COLO668 (cell line): ENCODE measurements at regions not wholly inside any gene's neighbourhood (a gene's known extent, or its start where the extent isn't known, plus 50 kb on each side); places are given as distances from the start of the nearest gene placed in this dataset.
A peak's percentile ranks its signal among the peaks of the same experiment; 100 is the strongest.

ENCODE experiments used
- DNase-seq: peaks from one replicate; lab custom pipeline; 2025; ENCODE audit not compliant: unreplicated experiment; lab: John Stamatoyannopoulos, UW

DNA sequence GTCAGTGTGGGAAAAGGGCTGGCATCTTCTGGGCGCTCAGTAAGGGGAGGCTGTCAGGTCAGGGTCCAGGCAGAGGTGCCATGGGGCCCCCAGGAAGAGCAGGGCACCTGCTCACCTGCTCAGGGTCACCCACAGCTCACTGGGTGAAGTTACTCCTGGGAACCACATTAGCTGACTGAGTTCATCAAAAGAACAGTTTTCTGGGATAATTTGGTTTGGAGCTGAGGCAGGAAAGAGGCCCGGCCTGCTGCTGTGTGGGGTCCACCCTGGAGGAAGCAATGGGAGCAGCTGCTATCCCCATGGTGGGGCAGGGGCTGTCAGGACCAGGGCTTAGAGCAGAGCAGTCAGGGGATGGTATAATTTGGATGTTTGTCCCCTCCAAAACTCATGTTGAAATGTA is 97.2 kb upstream of the GPC1 start:
- DNase-seq, result no peak

DNA sequence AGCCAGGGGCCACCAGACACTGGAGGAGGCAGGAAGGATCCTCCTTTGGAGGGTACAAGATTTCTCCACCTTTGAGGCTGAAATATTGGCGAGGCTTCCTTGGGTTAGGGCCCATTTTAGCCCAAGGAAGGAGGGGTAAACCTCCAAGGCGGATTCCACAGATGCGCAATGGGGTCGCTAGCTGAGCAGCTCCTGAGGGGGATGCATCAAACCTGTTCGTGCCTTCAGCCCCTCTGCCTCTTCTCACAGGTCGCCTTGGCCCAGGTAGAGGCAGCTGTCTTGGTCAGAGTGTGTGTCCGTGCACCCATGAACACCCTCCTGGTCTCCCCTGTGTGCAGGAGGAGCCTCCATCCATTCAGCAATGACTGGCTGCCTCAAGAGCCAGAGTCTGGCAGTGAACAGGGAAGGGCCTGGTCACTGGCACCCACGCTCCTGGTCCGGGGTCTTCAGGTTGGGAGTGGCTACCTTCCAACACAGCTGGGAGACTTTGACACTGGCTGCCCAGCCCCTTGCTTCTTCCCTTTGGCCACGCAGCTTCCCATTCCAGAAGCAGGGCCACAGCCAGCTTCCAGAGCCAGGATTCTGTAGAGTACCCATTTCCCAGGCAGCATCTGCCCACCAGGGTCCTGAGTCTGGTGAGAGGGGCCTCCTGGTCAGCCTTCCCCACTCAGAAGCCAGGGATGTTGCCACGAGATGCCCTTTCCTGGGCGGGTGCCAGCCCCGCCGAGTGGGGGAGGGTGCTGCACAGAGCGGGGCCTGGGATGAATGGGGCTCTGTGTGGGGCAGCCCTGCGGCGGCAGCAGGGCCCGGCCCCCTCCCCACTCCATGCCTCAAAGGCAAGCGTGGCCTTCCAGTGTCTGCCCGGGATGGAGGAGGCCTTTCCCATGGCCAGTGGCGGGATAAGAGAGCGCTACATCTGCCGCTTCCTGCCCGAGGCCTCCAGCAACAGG is 95.8 kb upstream of the GPC1 start:
- DNase-seq, result no peak

DNA sequence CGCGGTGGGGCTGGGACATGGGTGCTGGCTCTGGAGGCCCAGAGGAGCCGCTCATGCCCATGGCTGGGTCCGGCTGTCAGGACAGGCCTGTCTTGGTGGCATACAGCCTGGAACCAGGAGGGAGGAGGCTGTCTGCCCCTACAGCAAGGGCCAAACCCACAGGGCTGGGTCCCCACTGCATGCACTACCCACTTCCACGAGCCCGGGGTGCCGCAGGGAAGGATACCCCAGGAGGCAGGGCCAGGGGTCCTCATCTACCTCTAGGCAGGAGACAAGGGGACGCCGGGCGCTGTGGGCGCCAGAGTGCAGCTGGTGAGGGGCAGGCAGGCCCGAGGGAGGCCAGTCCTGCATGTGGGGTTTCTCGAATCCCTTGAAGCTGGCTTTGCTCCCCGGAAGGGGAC is 95.1 kb upstream of the GPC1 start:
- no peak for DNase-seq

DNA sequence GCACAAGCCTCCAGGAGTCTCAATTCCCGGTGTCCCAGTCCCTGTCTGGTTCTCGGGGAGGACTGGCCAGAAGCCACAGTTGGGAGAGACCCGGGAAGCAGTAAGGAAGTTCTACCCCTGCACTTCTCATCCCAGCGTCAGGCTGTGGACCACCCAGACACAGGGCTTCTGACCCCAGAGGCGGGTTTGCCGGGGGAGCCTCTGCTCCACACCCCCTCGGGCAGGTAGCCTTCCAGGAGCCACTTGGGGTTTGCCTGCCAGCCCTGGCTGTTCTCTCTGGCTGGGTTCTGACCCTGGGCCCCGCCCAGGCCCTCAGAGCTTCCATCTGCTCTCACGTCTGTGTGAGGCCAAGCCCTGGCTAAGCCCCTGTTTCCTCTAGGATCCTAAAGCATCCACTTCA is 94.4 kb upstream of the GPC1 start:
- DNase-seq, result no peak

DNA sequence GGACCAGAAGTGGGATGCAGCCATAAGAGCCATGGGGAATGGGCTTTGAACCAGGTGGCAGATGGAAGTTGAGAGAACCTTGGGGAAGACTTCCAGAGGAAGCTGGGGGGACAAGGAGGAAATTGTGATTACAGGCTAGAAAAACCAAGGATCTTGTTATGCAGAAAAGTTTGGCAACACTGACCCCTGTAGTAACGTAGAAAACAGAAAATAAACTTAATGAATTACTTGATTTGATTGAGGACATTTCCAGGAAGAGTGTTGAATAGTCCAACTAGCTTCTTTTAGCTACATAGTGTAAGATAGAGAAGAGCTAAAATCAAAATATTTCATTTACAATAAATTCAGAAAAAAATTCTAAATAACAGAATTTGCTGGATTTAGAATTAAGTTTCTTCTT is 91.9 kb upstream of the GPC1 start:
- no peak for DNase-seq

DNA sequence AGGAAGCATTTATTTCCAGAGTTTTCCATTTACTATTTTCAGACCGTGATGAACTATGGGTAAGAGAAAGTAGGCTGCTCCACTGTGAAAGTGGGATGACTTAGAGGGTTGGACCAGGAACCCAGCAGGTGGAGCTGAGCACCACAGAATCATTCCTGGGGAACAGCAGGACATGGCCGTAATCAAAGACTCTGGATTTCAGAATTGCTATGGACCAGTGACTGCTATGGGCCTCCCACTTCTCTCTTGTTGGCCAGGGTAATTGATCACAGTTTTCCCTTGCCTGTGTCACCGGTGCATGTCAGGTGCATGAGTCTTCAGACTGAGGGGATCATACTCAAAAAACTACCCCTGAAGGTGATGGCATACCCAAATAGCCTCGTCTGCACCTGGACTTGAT is 90.6 kb upstream of the GPC1 start:
- no peak for DNase-seq

DNA sequence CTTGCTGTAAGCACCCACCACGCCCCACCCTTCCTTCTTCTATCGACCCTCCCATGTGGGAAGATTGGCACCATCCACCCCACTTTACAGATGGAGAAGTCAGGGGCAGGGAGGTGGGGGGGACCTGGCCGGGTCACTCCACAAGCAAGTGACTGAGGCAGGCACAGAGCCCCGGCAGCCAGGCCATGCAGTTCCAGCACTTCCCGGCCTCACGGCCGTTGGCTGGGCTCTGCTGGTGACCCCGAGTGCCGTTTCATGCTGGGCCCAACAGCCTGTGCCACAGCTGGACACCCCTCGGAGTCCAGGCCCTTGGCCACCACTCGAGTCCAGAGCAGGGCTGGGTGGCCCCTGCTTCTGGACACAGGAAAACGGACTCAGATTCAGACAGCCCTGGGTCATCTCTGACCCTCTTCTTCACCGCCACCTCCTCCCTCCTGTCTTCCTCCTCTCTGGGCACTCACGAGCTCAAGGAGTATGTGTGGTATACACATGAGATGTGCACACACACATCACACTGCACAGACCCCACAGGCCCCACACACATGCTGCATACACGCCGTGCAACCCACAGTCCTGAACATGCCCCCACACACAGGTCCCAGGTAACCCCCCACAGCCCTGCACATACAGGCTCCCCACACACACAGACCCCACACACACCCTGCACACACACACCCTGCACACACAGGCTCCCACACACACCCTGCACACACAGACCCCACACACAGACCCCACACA is 89.3 kb upstream of the GPC1 start:
- DNase-seq, result no peak

DNA sequence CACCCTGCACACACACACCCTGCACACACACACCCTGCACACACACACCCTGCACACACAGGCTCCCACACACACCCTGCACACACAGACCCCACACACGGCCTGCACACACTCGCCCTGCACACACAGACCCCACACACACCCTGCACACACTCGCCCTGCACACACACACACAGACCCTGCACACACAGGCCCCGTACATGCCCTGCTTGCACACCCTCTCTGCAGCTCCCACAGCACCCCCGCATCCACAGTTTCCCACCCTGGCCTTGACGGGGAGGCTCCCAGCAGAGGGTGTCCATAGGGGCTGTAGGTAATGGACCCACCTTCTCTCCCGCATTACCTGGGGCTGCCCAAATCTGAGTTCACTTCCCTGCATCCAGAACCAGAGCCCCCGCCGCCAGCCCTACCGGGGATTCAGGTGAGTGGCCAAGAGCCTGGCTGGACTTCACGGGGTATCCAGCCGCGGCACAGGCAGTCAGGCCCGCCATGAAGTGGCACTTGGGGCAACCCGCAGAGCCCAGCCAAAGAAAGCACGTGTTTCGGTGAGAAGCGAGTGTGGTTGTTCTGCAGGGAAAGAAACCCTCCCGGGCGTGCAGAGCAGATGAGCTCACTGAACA is 88.6 kb upstream of the GPC1 start:
- DNase-seq, result no peak

DNA sequence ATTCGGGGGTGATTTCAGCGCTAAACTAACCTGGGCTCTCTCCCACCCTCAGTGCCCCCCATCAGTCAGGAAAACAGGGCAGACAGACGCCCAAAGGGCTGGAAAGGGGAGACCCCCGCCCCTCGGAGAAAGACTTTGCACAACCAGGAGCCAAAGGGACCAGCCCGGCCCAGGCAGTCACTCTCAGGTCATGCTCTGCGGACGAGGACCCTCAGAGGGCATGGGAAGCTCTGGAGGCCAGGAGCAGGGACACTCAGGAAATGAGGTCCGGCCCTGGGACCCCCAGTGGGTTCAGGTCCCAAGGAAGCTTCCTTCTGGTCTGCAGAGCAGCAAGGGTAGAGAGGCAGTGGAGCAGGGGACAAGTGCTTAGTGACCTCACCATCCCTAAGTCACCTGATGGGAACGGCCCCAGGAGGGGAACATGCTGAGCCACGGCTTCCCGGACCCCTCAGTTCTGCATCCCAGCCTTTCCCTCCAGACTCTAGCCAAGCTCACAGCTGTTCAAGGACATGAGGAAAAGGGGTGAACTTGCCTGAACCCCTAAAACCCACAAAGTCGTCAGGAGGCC is 88.0 kb upstream of the GPC1 start:
- no peak for DNase-seq

DNA sequence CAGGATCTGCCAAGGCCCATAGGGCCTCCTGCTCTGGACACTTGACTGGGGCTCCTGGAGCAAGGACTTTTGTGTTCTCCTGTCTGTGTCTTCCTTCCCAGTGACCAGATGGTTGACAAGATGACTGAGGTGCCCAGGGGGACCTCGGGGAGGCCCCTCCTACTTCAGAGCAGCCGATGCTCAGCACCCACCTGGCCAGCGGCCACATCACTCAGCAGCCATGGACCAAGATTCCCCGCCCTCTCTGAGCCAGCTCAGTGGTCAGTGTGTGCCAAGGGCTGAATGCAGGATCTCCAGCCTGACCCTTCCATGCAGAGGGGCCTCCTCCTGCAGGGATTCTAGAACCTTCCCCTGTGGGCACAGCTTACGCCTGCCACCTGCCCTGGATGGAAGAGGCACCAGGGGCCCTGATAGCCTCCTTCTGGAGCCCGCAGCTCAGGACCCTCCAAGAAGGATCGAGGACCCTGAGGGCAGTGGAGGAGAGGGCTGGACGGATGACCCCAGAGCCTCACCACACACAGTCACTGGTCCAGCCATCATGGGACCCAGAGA is 87.4 kb upstream of the GPC1 start:
- no peak for DNase-seq

DNA sequence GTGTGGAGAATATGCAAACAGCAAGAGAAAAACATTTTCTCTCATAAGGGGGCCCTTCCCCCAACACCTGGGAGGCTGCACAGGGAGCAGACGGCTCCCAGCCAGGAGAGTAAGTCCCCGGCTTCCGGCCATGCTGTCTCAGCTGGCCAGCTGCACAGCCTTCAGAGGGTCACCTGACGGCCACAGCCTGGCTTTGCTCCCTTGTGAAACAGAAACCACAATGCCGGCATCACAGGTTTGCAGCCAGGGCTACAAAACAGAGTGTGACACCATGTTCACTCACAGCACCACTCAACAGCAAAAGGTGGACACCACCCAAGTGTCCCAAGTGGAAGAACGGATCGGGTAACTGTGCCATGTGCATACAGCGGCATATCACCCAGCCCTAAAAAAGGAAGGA is 86.9 kb upstream of the GPC1 start:
- DNase-seq, result no peak

DNA sequence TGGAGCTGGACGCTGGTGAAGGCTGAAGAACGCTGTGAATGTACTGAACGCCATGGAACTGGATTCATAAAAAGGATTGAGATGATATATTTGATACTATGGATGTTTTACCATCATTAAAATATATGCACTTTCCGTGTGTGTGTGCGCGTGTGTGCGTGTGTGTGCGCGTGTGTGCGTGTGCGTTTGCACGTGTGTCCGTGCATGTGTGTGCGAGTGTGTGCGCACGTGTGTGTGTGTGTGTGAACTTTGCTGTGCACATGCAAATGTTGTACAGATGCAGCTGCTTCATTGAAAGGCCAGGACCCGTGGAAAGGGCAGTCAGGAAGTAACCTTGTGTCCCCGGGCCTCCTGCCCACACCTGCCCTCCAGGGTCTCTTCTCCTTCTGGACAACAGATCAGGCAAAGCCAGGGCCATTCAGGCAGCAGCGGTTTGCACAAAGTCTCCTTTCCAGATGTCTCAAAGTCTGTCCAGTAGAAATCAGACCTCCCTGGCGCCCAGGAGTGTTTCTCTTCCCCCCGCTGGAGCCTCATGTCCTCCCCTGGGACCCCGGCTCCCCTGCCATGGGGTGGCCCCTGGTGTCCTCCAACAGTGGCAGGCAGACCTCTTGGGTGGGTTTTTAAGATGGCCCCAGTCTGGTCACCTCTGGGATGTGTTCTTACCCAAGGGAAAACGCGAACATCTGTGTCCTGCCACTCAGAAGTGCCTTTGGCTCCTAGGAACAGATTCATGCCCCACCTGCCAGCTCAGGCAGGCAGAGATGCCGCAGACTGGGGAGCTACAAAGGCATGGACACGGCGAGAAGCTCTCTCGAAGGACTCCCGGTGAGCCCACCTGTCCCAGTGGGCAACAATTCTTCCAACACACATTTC is 86.1 kb upstream of the GPC1 start:
- DNase-seq, result no peak

DNA sequence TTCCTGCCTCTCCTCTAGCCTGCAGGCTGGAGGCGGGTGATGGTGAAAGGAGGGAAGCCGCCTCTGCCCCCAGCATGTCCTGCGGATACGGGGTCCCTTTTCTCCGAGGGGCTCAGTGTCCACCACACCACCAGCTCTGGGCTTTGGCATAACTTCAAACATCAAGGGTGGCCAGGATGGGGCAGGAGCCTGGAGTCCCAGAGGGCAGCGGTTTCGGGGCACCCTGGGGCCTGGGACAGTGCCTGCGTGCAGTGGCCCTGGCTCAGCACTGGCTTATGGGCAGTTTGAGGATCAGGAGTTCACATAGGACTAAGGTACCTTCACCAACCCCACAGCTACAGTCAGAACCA is 85.5 kb upstream of the GPC1 start:
- no peak for DNase-seq

DNA sequence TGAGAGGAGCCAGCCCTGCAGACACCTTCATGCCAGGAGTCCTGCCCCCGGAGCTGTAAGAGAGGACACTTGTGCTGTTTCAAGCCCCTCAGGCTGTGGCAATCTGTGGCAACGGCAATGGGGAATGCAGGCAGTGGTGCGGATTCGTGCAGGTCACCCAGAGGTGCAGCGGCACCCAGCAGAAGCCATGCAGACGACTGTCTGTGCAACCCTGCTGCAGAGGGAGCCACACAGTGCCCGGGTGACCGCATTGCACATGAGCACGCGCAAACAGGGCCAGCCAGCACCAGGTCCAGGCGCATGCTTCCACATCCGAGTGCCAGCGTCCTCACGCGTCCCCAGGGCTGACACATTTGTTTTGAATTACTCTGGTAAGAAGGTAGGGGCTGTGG is 84.8 kb upstream of the GPC1 start:
- DNase-seq, result no peak

DNA sequence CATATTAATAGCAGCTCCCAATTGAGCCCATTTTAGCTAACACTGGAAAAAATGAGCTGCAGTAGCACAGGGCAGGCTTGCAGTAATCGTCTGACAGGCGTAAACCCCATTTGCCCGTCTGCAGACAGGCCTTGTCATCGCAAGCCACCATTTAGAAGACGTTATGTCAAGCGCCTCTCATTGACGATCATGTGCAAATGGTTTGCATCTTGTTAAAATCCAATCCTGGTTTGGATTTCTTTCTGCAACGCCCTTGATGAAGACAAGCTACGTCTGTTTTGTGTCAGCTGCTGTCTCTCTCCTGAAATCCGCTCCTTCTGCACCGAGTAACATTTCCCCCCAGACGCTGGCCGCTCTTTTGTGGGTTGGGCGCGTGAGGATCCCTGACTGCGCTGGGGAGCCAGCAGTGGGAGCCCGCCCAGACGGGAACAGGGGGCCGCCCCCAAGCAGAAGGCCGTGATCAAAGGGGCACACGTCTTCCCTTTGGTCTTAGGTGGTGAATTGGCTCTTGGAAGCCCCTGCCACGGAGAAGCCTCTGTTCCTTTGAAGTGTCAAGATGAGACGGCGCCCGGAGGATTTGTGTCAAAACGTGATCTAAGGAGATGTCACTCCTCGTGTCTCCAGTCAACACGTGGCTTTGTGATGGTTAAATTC is 84.2 kb upstream of the GPC1 start:
- DNase-seq, result no peak

DNA sequence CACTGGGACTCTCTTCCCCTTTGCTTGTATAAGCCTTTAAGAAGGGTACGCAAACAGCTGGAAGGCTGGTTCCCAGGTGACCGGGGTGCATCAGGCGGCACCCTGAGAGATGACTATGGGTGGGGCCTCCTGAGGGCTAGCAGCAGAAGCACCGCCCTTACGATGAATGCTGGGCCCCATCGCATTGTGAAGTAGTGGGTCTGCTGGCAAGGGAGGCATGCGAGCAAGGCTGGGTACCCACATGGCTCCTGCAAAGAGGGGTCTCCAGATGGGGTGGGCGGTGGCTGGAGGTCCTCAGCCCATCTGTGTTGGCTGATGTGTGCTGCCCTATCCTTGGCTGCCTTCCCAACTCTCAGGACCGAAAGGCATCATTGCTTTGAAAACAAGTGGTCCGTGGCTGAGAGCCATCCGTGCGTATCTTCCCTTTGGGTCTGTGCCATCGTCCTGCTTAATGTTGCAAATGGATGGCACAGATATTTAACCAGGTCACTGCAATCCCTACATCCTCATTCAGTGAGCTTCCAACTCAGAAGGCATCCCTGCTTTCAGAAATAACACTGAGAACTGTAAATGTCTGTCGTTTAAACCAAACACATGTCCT is 83.5 kb upstream of the GPC1 start:
- DNase-seq, result peak; percentile 22

DNA sequence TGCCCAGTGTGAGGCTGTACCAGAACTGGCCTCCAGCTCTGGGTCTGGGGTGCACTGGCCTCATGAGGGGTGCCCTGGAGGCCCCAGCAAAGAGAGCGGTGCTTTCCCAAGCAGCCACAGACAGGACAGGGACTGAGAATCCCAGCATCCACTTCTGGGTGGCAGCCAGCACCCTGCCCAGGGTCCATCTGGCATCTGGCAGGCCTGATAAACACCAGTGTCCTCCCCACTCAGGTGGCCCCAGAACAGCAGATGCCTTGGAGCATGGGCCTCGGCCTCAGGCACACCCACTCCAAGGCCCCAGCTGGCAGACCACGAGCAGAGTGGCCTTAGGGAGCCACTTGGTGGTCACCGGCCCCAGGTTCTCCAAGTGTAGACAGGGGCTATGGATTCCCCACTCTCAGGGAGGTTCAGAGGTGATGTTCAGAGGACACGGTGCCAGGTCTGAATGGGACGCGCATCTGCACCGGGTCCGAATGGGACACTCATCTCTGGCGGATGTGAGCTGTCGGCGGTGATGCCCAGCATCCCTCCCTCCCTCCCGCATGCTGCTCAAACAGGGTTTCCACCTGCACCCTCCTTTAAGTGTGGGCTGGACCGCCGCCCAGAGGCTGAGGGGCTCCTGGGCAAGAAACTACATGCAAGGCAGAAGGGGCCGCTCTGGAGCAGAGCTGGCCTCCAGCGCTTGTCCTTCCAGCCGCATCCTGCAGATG is 82.2 kb upstream of the GPC1 start:
- DNase-seq, result no peak

DNA sequence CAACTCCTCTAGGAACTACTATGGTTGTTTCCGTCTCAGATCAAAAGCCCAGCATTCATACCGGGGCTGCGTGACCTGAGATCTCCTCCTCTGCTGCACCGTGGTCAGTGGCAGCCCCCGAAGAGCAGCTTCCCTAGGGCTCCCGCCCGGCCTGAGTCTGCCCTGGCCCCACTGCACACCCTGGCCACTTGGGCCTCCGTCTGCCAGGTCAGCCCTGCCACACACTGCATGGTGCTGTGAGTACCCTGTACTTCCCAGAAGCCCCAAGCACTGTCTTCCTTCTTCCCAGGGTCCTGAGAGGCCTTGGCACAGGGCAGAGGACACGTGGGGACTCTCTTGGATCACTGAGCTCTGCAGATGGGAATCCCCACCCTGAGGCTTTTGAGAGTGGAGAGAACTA is 81.5 kb upstream of the GPC1 start:
- DNase-seq, result no peak
